ENCODE measurements at regions not wholly inside any gene's neighbourhood (a gene's known extent, or its start where the extent isn't known, plus 50 kb on each side); places are given as distances from the start of the nearest gene placed in this dataset.

GRCh38 chr4:110977554-110977953 is 354.7 kb upstream of the PITX2 start:
- dilution Hi-C loops (cut with MboI; ENCODE audit: extremely low pct_ligation_motif_present, low sequenced_read_pairs) = no loop called here
- H4K20me1 ChIP-seq (replicated peaks; ENCODE audit: control insufficient read depth, extremely low read depth, insufficient read depth, low read length) = no peaks in the 10 kb centered on the region
- no peaks in the 10 kb centered on the region for H3K36me3 ChIP-seq (ENCODE audit: control insufficient read depth in 2 of 2, extremely low read depth in 1 of 2, insufficient read depth in 2 of 2, low read length in 2 of 2)
- H3K4me1 ChIP-seq (ENCODE audit: control insufficient read depth, extremely low read depth, insufficient read depth, low read length) = no peaks in the 10 kb centered on the region
- no peaks in the 10 kb centered on the region for H3K9me1 ChIP-seq (replicated peaks; ENCODE audit: control insufficient read depth, extremely low read depth, insufficient read depth, low read length)
- intact Hi-C loops (cut with micrococcal nuclease) = no loop called here
- H3K9me3 ChIP-seq (replicated peaks; ENCODE audit: control insufficient read depth, insufficient read depth, low read length) = no peaks in the 10 kb centered on the region
- no peak overlapping the region for H3K4me3 ChIP-seq (replicated peaks in 1 of 3; ENCODE audit: insufficient read depth in 1 of 3, low read depth in 1 of 3, low read length in 3 of 3)
- BruUV-seq (replicated peaks) = no TSS peak
- H3K27me3 ChIP-seq (ENCODE audit: control insufficient read depth in 2 of 2, insufficient read depth in 2 of 2, low read length in 2 of 2) = no peaks in the 10 kb centered on the region
- CTCF ChIA-PET = interaction anchor here (1.0 to 2.0 kb wide), 4 partner anchors 10 to 391 kb away, joined by 4 to 7 read pairs (median 4); no protein-coding TSS in a partner anchor
- FAIRE-seq (no peak), DNase-seq (ENCODE audit: low read depth, low spot score) (no peak)
- POLR2A ChIA-PET = no interaction called here
- no peaks in the 10 kb centered on the region for H3K79me2 ChIP-seq (ENCODE audit: control insufficient read depth, insufficient read depth, low read length)
- no peak overlapping the region for H3K4me2 ChIP-seq (ENCODE audit: insufficient read depth, low read length)
- no peak overlapping the region for H3K9ac ChIP-seq (replicated peaks; ENCODE audit: extremely low read depth, insufficient read depth, low read length)
- H3K27ac ChIP-seq (ENCODE audit: insufficient read depth, low read depth, low read length) = no peak overlapping the region
- H2AFZ ChIP-seq (ENCODE audit: low read depth, low read length) = no peak overlapping the region
- TF ChIP-seq MAX (IDR thresholded peaks at IDR 0.05; ENCODE audit: insufficient read depth, insufficient read length) = no peak
- TF ChIP-seq GATA2 (IDR thresholded peaks at IDR 0.05; ENCODE audit: insufficient read depth, insufficient read length, low read depth, low read length) = no peak
- TF ChIP-seq CTCF (IDR thresholded peaks at IDR 0.05; ENCODE audit: extremely low read depth in 1 of 2, insufficient read depth in 1 of 2, low read depth in 1 of 2, low read length in 2 of 2) = no peak
- TF ChIP-seq FOS (IDR thresholded peaks at IDR 0.05; ENCODE audit: borderline replicate concordance, insufficient read depth, low read length) = no peak
- TF ChIP-seq JUN (IDR thresholded peaks at IDR 0.05; ENCODE audit: borderline replicate concordance, insufficient read depth, insufficient read length, low read depth) = no peak
- no peak for TF ChIP-seq POLR2A (IDR thresholded peaks at IDR 0.05; ENCODE audit: low read depth, low read length)
- no peak for TF ChIP-seq EZH2 (IDR thresholded peaks at IDR 0.05; ENCODE audit: borderline replicate concordance, low read depth, low read length, severe bottlenecking)
- TF ChIP-seq POLR2AphosphoS5 (IDR thresholded peaks at IDR 0.05; ENCODE audit: insufficient read depth, low read depth, low read length) = no peak

Data from endothelial cell of umbilical vein (primary cell).